SU-DHL-6 (cell line): ENCODE measurements at regions not wholly inside any gene's neighbourhood (a gene's known extent, or its start where the extent isn't known, plus 50 kb on each side); places are given as distances from the start of the nearest gene placed in this dataset.

Experiments used
- H2AFZ ChIP-seq: fragments of 200-600 bp; sonication (generic); 2 replicates; pipeline ENCODE4 v1.6.1; 2014; ENCODE audit warnings: low read depth, mild to moderate bottlenecking, moderate library complexity, mixed read lengths, antibody characterized with exemption, low read length; ENCODE audit not compliant: severe bottlenecking
- H3F3A ChIP-seq: fragments of 200-600 bp; shearing (Covaris generic); 2 replicates; pipeline ENCODE4 v1.6.0; 2016; ENCODE audit warnings: antibody characterized with exemption, mild to moderate bottlenecking; ENCODE audit not compliant: insufficient read depth
- H3K27ac ChIP-seq: fragments of 200-600 bp; sonication (generic); 2 replicates; pipeline ENCODE4 v1.5.1; 2016; ENCODE audit warnings: low read depth, mild to moderate bottlenecking, low read length, moderate library complexity, mixed read lengths
- H3K27me3 ChIP-seq: fragments of 200-600 bp; sonication (generic), shearing (Covaris generic); 2 replicates; pipeline ENCODE4 v1.6.0; 2014; ENCODE audit warnings: mild to moderate bottlenecking, low read length
- H3K36me3 ChIP-seq: fragments of 200-600 bp; sonication (generic); 2 replicates; pipeline ENCODE4 v1.6.1; 2014; ENCODE audit warnings: mild to moderate bottlenecking, low read length, mixed read lengths
- H3K4me2 ChIP-seq: fragments of 300-600, 200-600 bp; shearing (Covaris generic), sonication (generic); 2 replicates; pipeline ENCODE4 v1.6.0; 2014; ENCODE audit warnings: low read length, low read depth, mild to moderate bottlenecking; ENCODE audit not compliant: poor library complexity, severe bottlenecking
- H3K4me3 ChIP-seq: fragments of 200-600 bp; sonication (generic); 2 replicates; pipeline ENCODE4 v1.5.1; 2014; ENCODE audit warnings: antibody characterized with exemption, low read length, mild to moderate bottlenecking, mixed read lengths; ENCODE audit not compliant: insufficient read depth, poor library complexity, severe bottlenecking
- H3K79me2 ChIP-seq: fragments of 200-600 bp; sonication (generic); 2 replicates; pipeline ENCODE4 v1.6.1; 2014; ENCODE audit warnings: mild to moderate bottlenecking, low read length, moderate library complexity; ENCODE audit not compliant: insufficient read depth
- H3K9ac ChIP-seq: fragments of 200-600 bp; sonication (generic); 2 replicates; pipeline ENCODE4 v1.7.0; 2014; ENCODE audit warnings: mild to moderate bottlenecking, low read length
- H3K9me2 ChIP-seq: fragments of 200-600 bp; sonication (generic); replicated peaks from 2 replicates; pipeline ENCODE4 v1.6.1; 2014; ENCODE audit warnings: low read length; ENCODE audit not compliant: insufficient read depth
- H3K9me3 ChIP-seq: fragments of 200-600 bp; sonication (generic); 2 replicates; pipeline ENCODE4 v1.6.1; 2014; ENCODE audit warnings: low read length, mixed read lengths; ENCODE audit not compliant: insufficient read depth
- H4K20me1 ChIP-seq: fragments of 200-600 bp; sonication (generic); 2 replicates; pipeline ENCODE4 v1.6.1; 2014; ENCODE audit warnings: low read depth, mild to moderate bottlenecking, antibody characterized with exemption, low read length, moderate library complexity, mixed read lengths
- CTCF ChIP-seq: fragments of 200-600 bp; sonication (generic); IDR thresholded peaks from one replicate; pipeline ENCODE4 v1.5.1; 2017; ENCODE audit warnings: antibody characterized with exemption, mild to moderate bottlenecking, low read length, moderate library complexity; ENCODE audit not compliant: insufficient read depth, poor library complexity, severe bottlenecking
- EZH2phosphoT487 ChIP-seq: fragments of 200-600 bp; sonication (generic), shearing (Covaris generic); conservative IDR thresholded peaks from 2 replicates; pipeline ENCODE4 v1.6.1; 2018; ENCODE audit warnings: mild to moderate bottlenecking, antibody characterized with exemption, low read length, moderate library complexity, mixed read lengths

GRCh38 chr3:105238367-105238766 lies 128.3 kb upstream of the ALCAM start:
- H3K27me3 ChIP-seq = no peaks in the 10 kb centered on the region
- no peak overlapping the region for H2AFZ ChIP-seq
- H4K20me1 ChIP-seq = no peaks in the 10 kb centered on the region
- H3K4me3 ChIP-seq = no peak overlapping the region
- no peak overlapping the region for H3K9ac ChIP-seq
- H3K9me3 ChIP-seq = no peaks in the 10 kb centered on the region
- H3K27ac ChIP-seq = no peak overlapping the region
- H3K36me3 ChIP-seq = no peaks in the 10 kb centered on the region
- no peaks in the 10 kb centered on the region for H3F3A ChIP-seq
- H3K9me2 ChIP-seq = no peaks in the 10 kb centered on the region; the same call in 1 of the 2 replicates
- H3K4me2 ChIP-seq = no peak overlapping the region
- TF ChIP-seq EZH2phosphoT487 (no peak), CTCF (no peak)
- H3K79me2 ChIP-seq = no peaks in the 10 kb centered on the region

- Histone ChIP-seq H3K9me3 (no peaks in the 10 kb centered on the region), H3K27me3 (no peaks in the 10 kb centered on the region), H3K79me2 (no peaks in the 10 kb centered on the region), H3K9me2 (no peaks in the 10 kb centered on the region; the same call in 1 of the 2 replicates), H2AFZ (no peak overlapping the region), H4K20me1 (no peaks in the 10 kb centered on the region), H3K36me3 (no peaks in the 10 kb centered on the region), H3K9ac (no peak overlapping the region), H3F3A (no peaks in the 10 kb centered on the region), H3K4me2 (no peak overlapping the region), H3K27ac (no peak overlapping the region), H3K4me3 (no peak overlapping the region)
- no peak for TF ChIP-seq CTCF
- TF ChIP-seq EZH2phosphoT487 = no peak
These were observed 123.6 kb upstream of the ALCAM start for GRCh38 chr3:105243076-105243475.

GRCh38 chr3:105246536-105246935 lies 120.2 kb upstream of the ALCAM start:
- H3K9me2 ChIP-seq = no peaks in the 10 kb centered on the region
- H4K20me1 ChIP-seq = no peaks in the 10 kb centered on the region
- no peaks in the 10 kb centered on the region for H3K79me2 ChIP-seq
- H3K4me2 ChIP-seq = no peak overlapping the region
- H3F3A ChIP-seq = no peaks in the 10 kb centered on the region
- no peaks in the 10 kb centered on the region for H3K36me3 ChIP-seq
- no peak overlapping the region for H3K4me3 ChIP-seq
- H2AFZ ChIP-seq = no peak overlapping the region
- no peaks in the 10 kb centered on the region for H3K27me3 ChIP-seq
- H3K9ac ChIP-seq = no peak overlapping the region
- TF ChIP-seq EZH2phosphoT487 (no peak), CTCF (no peak)
- no peak overlapping the region for H3K27ac ChIP-seq
- no peaks in the 10 kb centered on the region for H3K9me3 ChIP-seq
